IMR-90 (cell line): ENCODE measurements at regions not wholly inside any gene's neighbourhood (a gene's known extent, or its start where the extent isn't known, plus 50 kb on each side); places are given as distances from the start of the nearest gene placed in this dataset.

Source experiments
- ATAC-seq: fragments of 200-7000 bp; cut with Tn5 transposase; 2 replicates; pipeline ENCODE4 v1.9.1; 2020; ENCODE audit warnings: low read depth, mild to moderate bottlenecking, moderate library complexity
- BruUV-seq: library from RNA; stranded (reverse); fragments of 400-500 nt; replicated peaks from 2 replicates; lab custom pipeline; 2021; lab: Mats Ljungman, UMichigan
- CTCF ChIA-PET: fragments of 300-600 bp; formaldehyde crosslinking; extraction: SDS; loops from one replicate; lab custom pipeline; 2021; ENCODE audit warnings: antibody characterized with exemption; lab: Yijun Ruan, JAX
- POLR2A ChIA-PET: fragments of 300-600 bp; sonication (Branson Sonifier 250); formaldehyde crosslinking; loops from one replicate; lab custom pipeline; 2022; ENCODE audit warnings: antibody characterized with exemption; ENCODE audit not compliant: unreplicated experiment; lab: Charles Lee
- DNase-seq: peaks from one replicate; pipeline ENCODE4 v3.0.0; 2013
- H2AFZ ChIP-seq: replicated peaks from 2 replicates; pipeline ENCODE3; 2013; ENCODE audit warnings: low read length, mild to moderate bottlenecking; ENCODE audit not compliant: poor library complexity
- H2AK5ac ChIP-seq: 2 replicates; pipeline ENCODE4 v1.6.1; 2013; ENCODE audit warnings: low read depth, low read length, inconsistent platforms
- H2AK9ac ChIP-seq: replicated peaks from 2 replicates; pipeline ENCODE3; 2013; ENCODE audit warnings: mild to moderate bottlenecking, low read depth, low read length, moderate library complexity; ENCODE audit not compliant: poor library complexity
- H2BK120ac ChIP-seq: 2 replicates; pipeline ENCODE4 v1.6.1; 2013; ENCODE audit warnings: low read depth, low read length, inconsistent platforms
- H2BK15ac ChIP-seq: 3 replicates; pipeline ENCODE4 v1.6.1; 2013; ENCODE audit warnings: low read depth, low read length, inconsistent platforms
- H2BK20ac ChIP-seq: 2 replicates; pipeline ENCODE4 v1.6.1; 2013; ENCODE audit warnings: low read depth, mild to moderate bottlenecking, inconsistent platforms, low read length, moderate library complexity
- H2BK5ac ChIP-seq: 2 replicates; pipeline ENCODE4 v1.6.1; 2013; ENCODE audit warnings: mild to moderate bottlenecking, low read depth, low read length, inconsistent platforms; ENCODE audit not compliant: poor library complexity, severe bottlenecking
- H3K14ac ChIP-seq: replicated peaks from 2 replicates; pipeline ENCODE4 v1.6.1; 2013; ENCODE audit warnings: low read depth, low read length, inconsistent platforms
- H3K18ac ChIP-seq: 2 replicates; pipeline ENCODE4 v1.6.1; 2013; ENCODE audit warnings: low read depth, low read length, control low read depth
- H3K23ac ChIP-seq: 2 replicates; pipeline ENCODE4 v1.6.1; 2013; ENCODE audit warnings: low read depth, low read length, inconsistent platforms
- H3K27ac ChIP-seq: 2 replicates; pipeline ENCODE4 v1.5.1; 2013; ENCODE audit warnings: mild to moderate bottlenecking, control low read depth, low read length; ENCODE audit not compliant: insufficient read depth
- H3K27me3 ChIP-seq: 2 replicates; pipeline ENCODE4 v1.6.1; 2013; ENCODE audit warnings: low read length; ENCODE audit not compliant: control insufficient read depth, insufficient read depth
- H3K36me3 ChIP-seq: 2 replicates; pipeline ENCODE4 v1.6.1; 2013; ENCODE audit warnings: low read length, mixed read lengths; ENCODE audit not compliant: control insufficient read depth, insufficient read depth
- H3K4ac ChIP-seq: 2 replicates; pipeline ENCODE4 v1.6.1; 2013; ENCODE audit warnings: low read depth, low read length, inconsistent platforms
- H3K4me1 ChIP-seq: 2 replicates; pipeline ENCODE4 v1.6.1; 2013; ENCODE audit warnings: low read length, mixed read lengths; ENCODE audit not compliant: control insufficient read depth, insufficient read depth
- H3K4me2 ChIP-seq: 2 replicates; pipeline ENCODE4 v1.6.1; 2013; ENCODE audit warnings: low read depth, mild to moderate bottlenecking, control low read depth, low read length, moderate library complexity
- H3K4me3 ChIP-seq: 2 replicates; pipeline ENCODE4 v1.5.1; 2013; ENCODE audit warnings: low read depth, mild to moderate bottlenecking, control low read depth, low read length, moderate library complexity; ENCODE audit not compliant: insufficient read depth
- H3K56ac ChIP-seq: 2 replicates; pipeline ENCODE4 v1.6.1; 2013; ENCODE audit warnings: low read length, inconsistent platforms; ENCODE audit not compliant: insufficient read depth; ENCODE audit errors: extremely low read depth
- H3K79me1 ChIP-seq, 2 experiments: 2 replicates each; pipeline ENCODE4 v1.6.1; 2013; ENCODE audit warnings: low read length in 2 of 2, inconsistent platforms in 1 of 2, low read depth in 1 of 2
- H3K9ac ChIP-seq: 2 replicates; pipeline ENCODE4 v1.6.1; 2013; ENCODE audit warnings: low read depth, low read length, control low read depth
- H3K9me1 ChIP-seq: 2 replicates; pipeline ENCODE4 v1.6.1; 2013; ENCODE audit warnings: low read length, inconsistent platforms; ENCODE audit not compliant: insufficient read depth
- H3K9me3 ChIP-seq: 2 replicates; pipeline ENCODE4 v1.6.1; 2013; ENCODE audit warnings: low read length; ENCODE audit not compliant: control insufficient read depth, insufficient read depth
- H4K20me1 ChIP-seq: 2 replicates; pipeline ENCODE4 v1.6.1; 2013; ENCODE audit warnings: low read length, inconsistent platforms; ENCODE audit not compliant: insufficient read depth
- H4K5ac ChIP-seq: 2 replicates; pipeline ENCODE4 v1.6.1; 2013; ENCODE audit warnings: mild to moderate bottlenecking, low read depth, low read length, control low read depth
- H4K8ac ChIP-seq, 2 experiments: 2 replicates each; pipeline ENCODE4 v1.6.1; 2013; ENCODE audit warnings: low read depth in 2 of 2, low read length in 2 of 2, control low read depth in 1 of 2, inconsistent platforms in 1 of 2
- H4K91ac ChIP-seq: 2 replicates; pipeline ENCODE4 v1.6.1; 2013; ENCODE audit warnings: low read depth, low read length, inconsistent platforms; ENCODE audit not compliant: insufficient read depth
- CEBPB ChIP-seq: IDR thresholded peaks from 2 replicates; pipeline ENCODE4 v1.6.1; 2012; ENCODE audit warnings: low read depth, low read length, improper control_type of control experiment
- FOS ChIP-seq: fragments of 150-350 bp; IDR thresholded peaks from 2 replicates; pipeline ENCODE4 v1.6.1; 2016; ENCODE audit warnings: low read depth, low read length
- MXI1 ChIP-seq: IDR thresholded peaks from 2 replicates; pipeline ENCODE4 v1.6.1; 2012; ENCODE audit warnings: low read depth, mild to moderate bottlenecking, low read length, moderate library complexity, borderline replicate concordance
- RCOR1 ChIP-seq: IDR thresholded peaks from 2 replicates; pipeline ENCODE4 v1.6.1; 2012; ENCODE audit warnings: mild to moderate bottlenecking, low read length, improper control_type of control experiment; ENCODE audit not compliant: insufficient replicate concordance
- RFX5 ChIP-seq: IDR thresholded peaks from 2 replicates; pipeline ENCODE4 v1.8.0; 2012; ENCODE audit warnings: low read depth, mild to moderate bottlenecking, low read length, moderate library complexity
- USF2 ChIP-seq: fragments of 150-350 bp; IDR thresholded peaks from 2 replicates; pipeline ENCODE4 v1.6.1; 2017; ENCODE audit warnings: mild to moderate bottlenecking, antibody characterized with exemption, low read length, low read depth
- WGBS, 2 experiments: methylation state at CpG; one replicate each; pipeline versions ENCODE4 v1.1.5 to v1.1.7; 2013; ENCODE audit warnings: missing lambda C conversion rate in 2 of 2; ENCODE audit not compliant: insufficient read length in 1 of 2; ENCODE audit errors: extremely low coverage in 2 of 2; 5-methylcytosine and 5-hydroxymethylcytosine counted together
- dilution Hi-C: fragments of 300-500 bp; cut with HindIII; formaldehyde crosslinking; loops from one replicate; pipeline ENCODE4 v1.14.3; 2018; ENCODE audit warnings: low sequenced_read_pairs; ENCODE audit not compliant: unreplicated experiment
- in situ Hi-C: fragments of 300-500 bp; cut with MboI; formaldehyde crosslinking; loops from 3 replicates; pipeline ENCODE4 v1.14.3; 2019; ENCODE audit warnings: low sequenced_read_pairs, inconsistent platforms, mixed read lengths
- intact Hi-C: fragments of 100-400 bp; cut with micrococcal nuclease; formaldehyde crosslinking; loops from 2 replicates; pipeline ENCODE4 v1.10.0; 2022

- Histone ChIP-seq H3K9me3 (no peaks in the 10 kb centered on the region), H2AK5ac (peak overlapping the region; percentile 90), H3K27me3 (no peaks in the 10 kb centered on the region), H3K4me3 (no peak overlapping the region), H4K20me1 (no peaks in the 10 kb centered on the region), H3K56ac (peak overlapping the region; percentile 99; the same call in 1 of the 2 replicates), H3K4ac (peak overlapping the region; percentile 97), H2BK5ac (peak overlapping the region; percentile 100), H3K79me1 (0 out of 4 replicates have a peak, but pooled peaks cover 0 to 6% of the 10 kb centered on the region in 2 experiments), H3K9ac (no peak overlapping the region), H3K18ac (peak overlapping the region; percentile 100), H4K91ac (peak overlapping the region; percentile 98), H2BK20ac (peak overlapping the region; percentile 97), H3K14ac (peak overlapping the region; percentile 98), H2AFZ (no peak overlapping the region), H3K9me1 (0 out of 2 replicates have a peak, but pooled peaks cover under 1% of the 10 kb centered on the region), H3K4me2 (peak overlapping the region; percentile 3; the same call in 1 of the 2 replicates), H3K4me1 (peaks cover 9% of the 10 kb centered on the region), H4K5ac (peak overlapping the region; percentile 92), H4K8ac (peak overlapping the region; percentile 97 to 98), H2BK120ac (peak overlapping the region; percentile 100), H2AK9ac (no peak overlapping the region), H3K36me3 (no peaks in the 10 kb centered on the region), H2BK15ac (peak overlapping the region; percentile 87), H3K23ac (peak overlapping the region; percentile 98), H3K27ac (peak overlapping the region; percentile 89)
- TF ChIP-seq RCOR1 = no peak
- TF ChIP-seq CEBPB = no peak
- TF ChIP-seq USF2 = no peak
- TF ChIP-seq MXI1 = no peak
- TF ChIP-seq RFX5 = no peak
- TF ChIP-seq FOS = no peak
- CTCF ChIA-PET = interaction anchor here (0.8 kb wide), 1 partner anchor 19 kb away, joined by 3 read pairs; no protein-coding TSS in a partner anchor
- intact Hi-C loops = loop anchor here (2.0 kb wide), 1 partner anchor 87 kb away; no protein-coding TSS in a partner anchor
- POLR2A ChIA-PET = no interaction called here
- no peak for ATAC-seq
- no CpG with 5 or more reads among the region's 3 CpGs for WGBS, 2 experiments
- in situ Hi-C loops = no loop called here
- peak; percentile 15 for DNase-seq
- BruUV-seq = no TSS peak
- dilution Hi-C loops = no loop called here
Observed at GRCh38 chr14:30195941-30196340, 268.3 kb upstream of the PRKD1 start.
